HG02970 (cell line): ENCODE measurements at regions not wholly inside any gene's neighbourhood (a gene's known extent, or its start where the extent isn't known, plus 50 kb on each side); places are given as distances from the start of the nearest gene placed in this dataset.
A peak's percentile ranks its signal among the peaks of the same experiment; 100 is the strongest.
"Not testable (repeated sequence)": the region's sequence is repeated elsewhere in the genome, so short reads cannot be mapped to it uniquely, and the experiment has no call there.

Experiments
- ATAC-seq: cut with Tn5 transposase; IDR thresholded peaks from one replicate; pipeline ENCODE4 v1.9.1; 2021; ENCODE audit warnings: mild to moderate bottlenecking, moderate library complexity, moderate number of reproducible peaks; ENCODE audit not compliant: unreplicated experiment, low FRiP score

- ATAC-seq = no peak
These were observed 56.0 kb upstream of the MID1 start for GRCh38 chrX:10676235-10676957.

GRCh38 chrX:10677490-10677889 lies 57.1 kb upstream of the MID1 start:
- no peak for ATAC-seq

- no peak for ATAC-seq
These were observed 59.0 kb upstream of the MID1 start for GRCh38 chrX:10679387-10679786.

- no peak for ATAC-seq
These were observed 60.8 kb upstream of the MID1 start for GRCh38 chrX:10681167-10681566.

- ATAC-seq = not testable (repeated sequence)
These were observed 63.2 kb upstream of the MID1 start for GRCh38 chrX:10683631-10684030.

GRCh38 chrX:10685923-10686595 lies 65.7 kb upstream of the MID1 start:
- ATAC-seq = no peak

GRCh38 chrX:10691751-10692150 lies 71.4 kb upstream of the MID1 start:
- not testable (repeated sequence) for ATAC-seq

- ATAC-seq = no peak
These were observed 77.4 kb upstream of the MID1 start for GRCh38 chrX:10697616-10698317.

GRCh38 chrX:10698318-10698640 lies 77.9 kb upstream of the MID1 start:
- no peak for ATAC-seq

GRCh38 chrX:10702031-10702430 lies 81.6 kb upstream of the MID1 start:
- no peak for ATAC-seq

GRCh38 chrX:10706342-10706741 lies 86.0 kb upstream of the MID1 start:
- ATAC-seq = not testable (repeated sequence)

GRCh38 chrX:10707773-10708172 lies 87.4 kb upstream of the MID1 start:
- ATAC-seq = no peak

- no peak for ATAC-seq
These were observed 88.9 kb upstream of the MID1 start for GRCh38 chrX:10709276-10709675.

GRCh38 chrX:10714531-10714930 lies 94.1 kb upstream of the MID1 start:
- no peak for ATAC-seq

GRCh38 chrX:10722851-10723250 lies 102.5 kb upstream of the MID1 start:
- peak; percentile 88 for ATAC-seq

GRCh38 chrX:10725071-10725470 lies 104.7 kb upstream of the MID1 start:
- no peak for ATAC-seq

- ATAC-seq = no peak
These were observed 106.3 kb upstream of the MID1 start for GRCh38 chrX:10726647-10727046.

- no peak for ATAC-seq
These were observed 108.5 kb upstream of the MID1 start for GRCh38 chrX:10728806-10729389.

GRCh38 chrX:10739426-10739825 lies 119.0 kb upstream of the MID1 start:
- ATAC-seq = no peak

GRCh38 chrX:10741003-10741402 lies 120.6 kb upstream of the MID1 start:
- ATAC-seq = no peak

GRCh38 chrX:10741550-10741949 lies 121.2 kb upstream of the MID1 start:
- no peak for ATAC-seq
